ENCODE measurements at regions not wholly inside any gene's neighbourhood (a gene's known extent, or its start where the extent isn't known, plus 50 kb on each side); places are given as distances from the start of the nearest gene placed in this dataset.

DNA sequence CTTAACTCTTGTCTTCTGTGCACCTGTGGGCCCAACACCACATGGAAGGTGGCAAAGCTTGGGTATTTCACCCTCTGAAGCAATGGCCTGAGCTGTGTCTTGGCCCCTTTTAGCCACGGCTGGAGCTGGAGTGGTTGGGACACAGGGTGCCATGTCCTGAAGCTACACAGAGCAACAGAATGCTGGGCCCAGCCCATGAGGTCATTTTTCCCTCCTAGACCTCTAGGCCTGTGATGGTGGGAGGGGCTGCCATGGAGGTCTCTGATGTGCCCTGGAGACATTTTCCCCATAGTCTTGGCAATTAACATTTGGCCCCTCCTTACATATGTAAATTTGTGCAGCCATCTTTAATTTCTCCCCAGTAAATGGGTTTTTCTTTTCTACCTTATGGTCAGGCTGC lies 620.8 kb downstream of the RFPL4B start:
- TF ChIP-seq CTCF (IDR thresholded peaks at IDR 0.05; ENCODE audit: low read length) (no peak), EZH2phosphoT487 (IDR thresholded peaks at IDR 0.05; ENCODE audit: low read length) (no peak), EZH2 (optimal IDR thresholded peaks at IDR 0.05; ENCODE audit: low read depth, low read length) (no peak)

Data from MM.1S (cell line).